GM10248 (cell line): ENCODE measurements at regions not wholly inside any gene's neighbourhood (a gene's known extent, or its start where the extent isn't known, plus 50 kb on each side); places are given as distances from the start of the nearest gene placed in this dataset.

Source experiments
- CTCF ChIA-PET: fragments of 300-600 bp; sonication (Branson Sonifier 250); formaldehyde crosslinking; extraction: SDS; loops from one replicate; lab custom pipeline; 2021; ENCODE audit warnings: antibody characterized with exemption; lab: Yijun Ruan, JAX
- POLR2A ChIA-PET: fragments of 350-650 bp; sonication (Branson Sonifier 250); formaldehyde crosslinking; extraction: SDS; loops from one replicate; lab custom pipeline; 2020; ENCODE audit warnings: antibody characterized with exemption; lab: Yijun Ruan, JAX
- DNase-seq: peaks from one replicate; pipeline ENCODE4 v3.0.0; 2012; ENCODE audit errors: extremely low spot score
- CTCF ChIP-seq: IDR thresholded peaks from 2 replicates; pipeline ENCODE4 v1.5.1; 2012; ENCODE audit warnings: mild to moderate bottlenecking, low read depth; ENCODE audit errors: extremely low read depth, missing control alignments, control extremely low read depth

GRCh38 chr2:163248376-163249253 lies 410.0 kb upstream of the KCNH7 start:
- no peak for TF ChIP-seq CTCF
- ChIA-PET POLR2A (no interaction called here), CTCF (interaction anchor here (1.2 kb wide), 1 partner anchor 36 kb away, joined by 3 read pairs; no protein-coding TSS in a partner anchor)
- no peak for DNase-seq

GRCh38 chr2:163247847-163248220 lies 409.3 kb upstream of the KCNH7 start:
- TF ChIP-seq CTCF = no peak
- CTCF ChIA-PET = interaction anchor here (1.2 kb wide), 2 partner anchors 10 to 35 kb away, joined by 3 to 4 read pairs; no protein-coding TSS in a partner anchor
- no peak for DNase-seq

GRCh38 chr2:163247156-163247846 lies 408.7 kb upstream of the KCNH7 start:
- TF ChIP-seq CTCF = no peak
- no peak for DNase-seq
- CTCF ChIA-PET = interaction anchor here (1.2 kb wide), 1 partner anchor 10 kb away, joined by 4 read pairs; no protein-coding TSS in a partner anchor
- POLR2A ChIA-PET = no interaction called here

More at GRCh38 chr2:163247847-163248220, 409.3 kb upstream of the KCNH7 start:
- POLR2A ChIA-PET = no interaction called here

GRCh38 chr2:163246135-163246534 lies 407.6 kb upstream of the KCNH7 start:
- no peak for DNase-seq
- ChIA-PET CTCF (no interaction called here), POLR2A (no interaction called here)
- TF ChIP-seq CTCF = no peak

- CTCF ChIA-PET = no interaction called here
- DNase-seq = no peak
- POLR2A ChIA-PET = no interaction called here
- no peak for TF ChIP-seq CTCF
Observed at GRCh38 chr2:163236553-163236952, 398.0 kb upstream of the KCNH7 start.

GRCh38 chr2:163231666-163232065 lies 393.1 kb upstream of the KCNH7 start:
- TF ChIP-seq CTCF = no peak
- no peak for DNase-seq
- ChIA-PET POLR2A (no interaction called here), CTCF (interaction anchor here (1.3 to 1.8 kb wide), 2 partner anchors 9 to 23 kb away, joined by 3 to 4 read pairs; no protein-coding TSS in a partner anchor)
